ENCODE measurements at regions not wholly inside any gene's neighbourhood (a gene's known extent, or its start where the extent isn't known, plus 50 kb on each side); places are given as distances from the start of the nearest gene placed in this dataset.

- TF ChIP-seq CTCF (IDR thresholded peaks at IDR 0.05; ENCODE audit: low read depth, low read length) (no peak), POLR2A (IDR thresholded peaks at IDR 0.05; ENCODE audit: extremely low read depth, insufficient read length) (no peak)
Measured at GRCh38 chr13:71339005-71339404, 528.0 kb downstream of the DACH1 start.

Data from NB4 (cell line).